Loucy (cell line): ENCODE measurements at regions not wholly inside any gene's neighbourhood (a gene's known extent, or its start where the extent isn't known, plus 50 kb on each side); places are given as distances from the start of the nearest gene placed in this dataset.

Experiments
- EZH2phosphoT487 ChIP-seq: fragments of 200-600 bp; IDR thresholded peaks from 2 replicates; pipeline ENCODE4 v1.6.1; 2018; ENCODE audit warnings: antibody characterized with exemption, mild to moderate bottlenecking, moderate library complexity, borderline replicate concordance
- TF ChIP-seq, protein P1 (sequence below): fragments of 200-600 bp; sonication (generic); conservative IDR thresholded peaks from 2 replicates; pipeline ENCODE4 v1.5.1; 2014; ENCODE audit warnings: mild to moderate bottlenecking, antibody characterized with exemption, low read length

DNA sequence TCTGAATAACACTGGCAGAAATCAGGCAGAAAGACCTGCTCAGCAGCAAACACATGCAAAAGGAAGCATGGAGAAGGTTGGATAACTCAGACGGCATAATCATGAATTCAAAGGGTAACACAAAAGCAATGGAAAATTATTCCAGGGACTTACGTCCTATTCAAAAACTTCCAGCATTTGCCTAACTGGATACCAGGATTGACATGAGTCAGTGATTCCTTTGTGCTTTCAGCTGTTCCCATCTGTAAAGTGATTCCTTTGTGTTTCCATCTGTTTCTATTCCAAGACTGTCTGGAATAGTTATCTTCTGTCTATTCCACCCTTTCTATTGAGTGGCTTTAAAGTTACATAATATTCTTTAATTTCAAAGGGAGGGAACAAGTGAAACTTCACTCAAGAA, 1361.7 kb upstream of the CDH9 start:
- TF ChIP-seq, protein P1, sequence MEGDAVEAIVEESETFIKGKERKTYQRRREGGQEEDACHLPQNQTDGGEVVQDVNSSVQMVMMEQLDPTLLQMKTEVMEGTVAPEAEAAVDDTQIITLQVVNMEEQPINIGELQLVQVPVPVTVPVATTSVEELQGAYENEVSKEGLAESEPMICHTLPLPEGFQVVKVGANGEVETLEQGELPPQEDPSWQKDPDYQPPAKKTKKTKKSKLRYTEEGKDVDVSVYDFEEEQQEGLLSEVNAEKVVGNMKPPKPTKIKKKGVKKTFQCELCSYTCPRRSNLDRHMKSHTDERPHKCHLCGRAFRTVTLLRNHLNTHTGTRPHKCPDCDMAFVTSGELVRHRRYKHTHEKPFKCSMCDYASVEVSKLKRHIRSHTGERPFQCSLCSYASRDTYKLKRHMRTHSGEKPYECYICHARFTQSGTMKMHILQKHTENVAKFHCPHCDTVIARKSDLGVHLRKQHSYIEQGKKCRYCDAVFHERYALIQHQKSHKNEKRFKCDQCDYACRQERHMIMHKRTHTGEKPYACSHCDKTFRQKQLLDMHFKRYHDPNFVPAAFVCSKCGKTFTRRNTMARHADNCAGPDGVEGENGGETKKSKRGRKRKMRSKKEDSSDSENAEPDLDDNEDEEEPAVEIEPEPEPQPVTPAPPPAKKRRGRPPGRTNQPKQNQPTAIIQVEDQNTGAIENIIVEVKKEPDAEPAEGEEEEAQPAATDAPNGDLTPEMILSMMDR = no peak
- no peak for TF ChIP-seq EZH2phosphoT487
